NCI-H2196 (cell line): ENCODE measurements at regions not wholly inside any gene's neighbourhood (a gene's known extent, or its start where the extent isn't known, plus 50 kb on each side); places are given as distances from the start of the nearest gene placed in this dataset.
A peak's percentile ranks its signal among the peaks of the same experiment; 100 is the strongest.

ENCODE experiments used
- DNase-seq: peaks from one replicate; lab custom pipeline; 2025; ENCODE audit not compliant: unreplicated experiment; lab: John Stamatoyannopoulos, UW

DNA sequence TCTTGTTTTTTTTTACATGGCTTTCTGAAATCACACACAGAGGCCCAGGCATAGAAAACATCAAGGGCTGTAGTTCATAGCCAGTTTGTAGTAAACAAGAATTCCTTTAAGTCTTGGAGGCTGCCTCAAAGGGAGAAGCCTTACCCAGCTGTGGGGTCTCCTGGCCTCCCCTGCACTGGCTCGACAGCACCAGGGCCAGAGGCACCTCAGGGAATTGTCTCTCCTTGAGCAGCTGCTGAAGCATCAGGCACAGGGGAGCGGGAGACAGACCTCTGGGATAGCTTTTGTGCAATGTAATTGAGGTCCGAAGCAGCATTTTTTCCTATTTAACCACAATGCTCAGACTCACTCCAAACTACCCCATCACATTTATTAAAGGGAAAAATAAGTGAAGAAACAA is 209.1 kb downstream of the HRH4 start:
- DNase-seq: no peak

DNA sequence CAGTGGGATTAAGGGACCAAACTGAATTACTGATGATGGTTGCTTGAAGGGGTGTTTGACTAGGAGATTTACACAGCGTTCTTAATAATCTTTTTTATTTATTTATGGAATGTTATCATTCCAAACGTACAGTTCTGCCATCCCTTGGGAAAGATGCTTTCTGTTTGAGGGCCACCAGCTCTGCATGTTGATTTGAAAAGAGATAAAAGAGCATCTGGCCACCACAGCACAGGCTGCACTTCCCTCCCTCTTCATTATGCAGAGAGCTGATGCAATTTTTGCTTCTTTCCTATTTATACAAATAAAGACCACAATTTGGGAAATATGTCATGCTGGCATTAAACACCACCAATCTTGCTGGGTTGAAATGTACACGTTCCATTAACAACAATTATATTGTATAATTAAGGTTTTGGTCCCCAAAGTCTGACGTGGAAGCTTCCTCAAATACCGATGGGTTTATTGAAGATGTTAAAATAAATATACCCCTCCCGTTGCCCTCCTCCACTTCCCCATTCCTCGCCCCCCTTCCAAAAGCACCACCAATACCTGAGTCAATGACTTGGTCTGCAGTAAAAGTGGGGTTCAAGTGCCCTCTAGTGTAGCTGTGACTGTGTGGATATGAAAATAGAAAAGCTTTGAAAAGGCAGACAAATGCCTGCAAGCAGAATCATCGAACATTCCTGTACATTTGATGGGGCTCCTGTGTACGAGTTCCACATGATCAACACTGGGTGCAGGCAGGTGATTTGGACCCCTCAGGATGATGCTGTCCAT is 211.9 kb downstream of the HRH4 start:
- no peak for DNase-seq

DNA sequence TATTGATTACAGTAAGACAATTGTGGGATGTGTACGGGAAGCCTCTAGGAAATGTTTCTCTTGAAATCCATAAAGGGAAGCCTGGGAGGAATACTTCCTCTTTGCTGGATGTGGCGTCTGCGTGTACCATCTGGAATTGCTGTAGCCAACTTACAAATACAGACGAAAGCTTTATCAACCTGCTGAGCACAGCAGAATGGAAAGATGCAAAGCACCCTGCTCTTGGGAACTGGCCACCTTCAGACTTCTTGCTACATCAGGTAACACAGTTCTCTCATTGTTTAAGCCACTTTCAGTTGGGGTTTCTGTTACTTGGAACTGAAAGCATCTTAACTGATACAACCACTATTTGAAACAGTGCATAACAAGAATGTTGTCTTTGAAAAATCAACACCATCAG is 213.8 kb downstream of the HRH4 start:
- no peak for DNase-seq

DNA sequence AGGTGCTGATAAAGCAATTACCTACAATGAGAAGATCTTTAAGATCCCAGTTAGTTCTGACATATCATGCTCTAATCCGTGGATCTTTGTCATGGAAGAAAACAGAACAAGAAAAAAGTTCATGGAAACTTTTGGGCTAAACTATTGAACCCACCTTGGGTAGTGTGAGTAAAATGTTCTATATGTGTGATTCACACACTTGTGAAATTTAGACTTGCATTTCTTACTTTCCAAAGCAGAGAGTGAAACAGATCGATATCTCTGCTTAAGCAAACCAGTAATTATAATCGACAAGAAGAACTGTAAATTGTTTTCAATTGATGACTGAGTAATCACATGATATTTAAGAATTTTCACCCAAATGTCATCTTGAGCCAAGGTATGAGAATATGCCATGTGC is 214.2 kb downstream of the HRH4 start:
- no peak for DNase-seq

DNA sequence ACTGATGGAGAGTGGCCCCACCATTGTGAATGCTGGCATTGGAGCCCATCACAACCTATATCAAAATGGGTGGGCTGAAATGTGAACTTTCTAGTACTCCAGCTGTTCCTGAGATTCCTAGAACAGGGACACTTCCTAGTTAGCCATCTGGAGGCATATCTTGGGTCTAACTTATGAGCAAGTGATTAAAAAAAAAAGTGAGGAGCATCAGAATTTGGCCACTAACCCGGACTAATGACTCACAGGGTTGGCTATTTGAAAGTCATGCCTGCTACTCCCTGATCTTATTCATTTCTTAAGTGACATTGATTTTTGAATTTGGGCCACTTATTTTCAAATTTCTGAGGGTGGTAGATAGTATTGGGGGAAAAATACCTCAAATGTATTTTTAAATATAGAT is 216.6 kb downstream of the HRH4 start:
- no peak for DNase-seq

DNA sequence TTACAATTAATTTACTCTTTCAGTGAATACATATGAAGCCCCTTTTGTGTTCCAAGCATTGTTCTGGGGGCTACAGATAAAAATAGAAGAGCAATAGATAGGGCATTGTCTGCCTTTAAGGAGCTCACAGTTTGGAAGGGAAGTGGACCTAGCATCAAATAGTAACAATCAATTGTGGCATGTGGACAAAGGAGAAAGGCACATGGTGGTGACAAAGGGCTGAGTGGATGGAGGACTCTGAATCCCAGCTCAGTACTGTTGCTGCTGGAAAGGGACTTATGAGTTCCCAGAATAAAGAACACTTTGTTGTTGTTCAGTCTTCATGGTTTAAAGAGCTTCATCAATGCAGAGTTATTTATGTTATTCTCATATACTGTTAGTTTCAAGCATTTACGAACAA is 217.7 kb downstream of the HRH4 start:
- DNase-seq: no peak

DNA sequence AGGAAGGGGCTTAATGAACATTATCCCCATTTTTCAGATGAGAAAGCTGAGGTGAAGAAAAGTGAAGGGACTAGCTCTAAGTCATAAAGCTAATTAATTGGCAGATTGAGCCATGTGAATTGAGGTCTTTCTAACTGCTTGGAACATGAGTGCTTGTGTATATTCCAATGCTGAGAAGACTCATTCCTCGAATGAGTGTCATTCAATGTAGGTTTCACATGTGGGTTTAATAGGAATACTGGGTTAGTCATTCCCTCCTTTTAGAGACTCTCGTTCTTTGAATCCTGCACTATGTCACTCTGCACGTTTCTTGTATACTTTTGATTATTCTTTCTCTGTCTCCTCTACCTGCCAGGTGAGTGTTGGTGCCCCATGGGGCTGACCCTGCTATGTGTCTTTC is 218.2 kb downstream of the HRH4 start:
- DNase-seq: no peak

DNA sequence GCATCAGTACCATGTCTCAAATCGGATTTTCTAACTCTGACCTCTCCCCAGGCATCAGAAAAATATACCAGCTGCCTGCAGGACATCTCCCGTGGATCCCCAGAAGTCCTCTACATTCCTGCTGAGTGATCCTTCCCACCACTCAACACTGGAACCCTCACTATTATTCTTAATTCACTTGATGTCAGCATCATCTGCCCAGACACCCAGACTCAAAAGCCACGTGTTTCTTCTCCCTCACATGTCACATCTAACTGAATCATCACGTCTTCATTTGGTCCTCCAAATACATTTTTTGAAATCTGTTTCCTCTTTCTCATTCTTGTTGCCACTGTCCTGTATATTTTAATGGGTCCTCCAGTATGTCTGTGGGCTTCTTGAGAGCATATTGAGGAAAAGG is 218.6 kb downstream of the HRH4 start:
- no peak for DNase-seq

DNA sequence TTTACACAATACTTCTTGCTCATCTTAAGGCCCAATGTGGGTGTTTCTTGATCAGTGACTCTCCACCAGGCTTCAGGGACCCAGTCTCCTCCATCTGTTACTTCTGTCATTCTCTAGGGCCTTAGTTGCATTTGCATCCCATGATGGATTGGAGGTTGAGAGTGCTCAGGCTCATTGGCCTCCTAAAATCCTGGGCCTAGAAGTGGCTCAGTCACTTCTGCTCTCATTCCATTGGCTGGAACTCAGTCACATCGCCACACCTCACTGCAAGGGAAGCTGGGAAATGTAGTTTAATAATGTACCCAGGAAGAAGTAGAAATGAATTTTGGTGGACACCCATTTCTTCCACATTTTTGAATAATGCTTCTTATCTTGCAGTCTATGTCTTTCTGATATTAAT is 223.5 kb downstream of the HRH4 start:
- no peak for DNase-seq

DNA sequence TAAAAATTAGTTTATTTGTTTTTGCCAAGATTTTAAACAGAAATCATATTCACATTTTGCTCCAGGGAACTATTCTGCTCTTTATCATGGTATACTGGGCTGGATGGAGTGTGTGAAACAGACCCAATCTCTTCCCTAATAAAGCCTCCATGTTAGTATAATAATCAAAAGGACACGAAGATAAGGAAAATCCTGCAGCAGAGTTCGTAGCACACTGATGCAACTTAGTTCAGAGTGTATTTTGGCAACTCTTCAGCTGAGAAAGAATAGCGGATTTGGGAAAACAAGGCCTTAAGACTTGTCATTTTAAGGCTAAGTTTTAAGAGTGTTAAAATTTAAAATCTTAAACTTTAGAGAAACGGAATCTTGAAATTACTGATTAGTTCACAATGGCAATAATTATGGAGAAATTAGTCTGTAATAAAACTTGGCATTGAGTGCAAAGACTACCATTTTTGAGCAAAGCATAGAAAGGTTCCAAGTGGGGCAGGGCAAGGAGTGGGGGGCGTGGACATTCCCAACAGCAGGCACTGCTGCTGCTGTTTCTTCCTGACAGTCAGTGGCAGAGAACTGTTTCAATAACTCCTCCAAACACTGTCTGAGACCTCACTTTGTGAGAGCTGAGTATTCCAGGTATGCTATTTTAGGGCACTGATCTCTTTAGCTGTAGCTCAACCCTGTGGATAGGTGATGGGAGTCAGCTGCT is 225.0 kb downstream of the HRH4 start:
- DNase-seq: no peak

DNA sequence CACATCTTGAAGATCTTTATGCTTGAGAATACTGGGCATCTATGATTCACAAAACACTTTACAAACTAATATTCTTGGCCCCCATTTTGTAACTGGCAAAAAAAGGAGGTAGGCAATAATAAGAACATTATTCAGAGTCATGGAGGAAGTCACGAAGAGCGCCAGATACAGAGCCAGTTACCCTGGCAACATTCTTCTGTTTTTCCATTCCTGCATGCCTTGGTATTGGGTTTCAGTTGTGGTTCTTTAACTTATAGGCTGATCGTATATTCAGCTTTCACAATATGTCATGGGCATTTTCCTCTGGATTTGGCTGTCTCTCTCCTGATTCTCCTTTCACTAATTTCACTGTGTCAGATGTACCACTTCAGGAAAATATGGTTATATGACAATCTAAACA is 234.7 kb downstream of the HRH4 start:
- DNase-seq: no peak

DNA sequence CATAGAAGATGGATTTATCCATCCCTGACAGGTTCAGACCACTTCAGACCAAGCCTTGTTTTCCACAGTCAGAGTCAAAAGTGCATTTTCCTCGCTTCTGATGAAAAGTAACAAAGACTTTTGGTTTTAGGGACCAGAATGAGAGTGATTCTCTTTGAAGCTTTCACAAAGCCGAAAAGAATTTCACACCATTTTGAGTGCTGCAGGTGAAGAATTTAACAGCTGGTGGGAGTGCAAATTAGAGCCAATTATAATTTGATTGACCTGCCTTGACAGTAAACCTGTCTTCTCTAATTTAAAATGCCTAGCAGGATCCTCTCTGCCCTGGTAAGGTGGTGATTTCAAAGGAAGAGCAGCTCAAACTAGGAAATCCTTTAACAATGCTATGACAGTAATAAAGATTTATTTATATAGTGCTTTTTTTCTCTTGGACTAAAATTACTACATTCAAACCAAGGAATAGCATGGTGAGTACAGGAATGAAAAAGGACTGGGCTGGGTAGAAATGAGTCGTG is 241.6 kb downstream of the HRH4 start:
- no peak for DNase-seq

DNA sequence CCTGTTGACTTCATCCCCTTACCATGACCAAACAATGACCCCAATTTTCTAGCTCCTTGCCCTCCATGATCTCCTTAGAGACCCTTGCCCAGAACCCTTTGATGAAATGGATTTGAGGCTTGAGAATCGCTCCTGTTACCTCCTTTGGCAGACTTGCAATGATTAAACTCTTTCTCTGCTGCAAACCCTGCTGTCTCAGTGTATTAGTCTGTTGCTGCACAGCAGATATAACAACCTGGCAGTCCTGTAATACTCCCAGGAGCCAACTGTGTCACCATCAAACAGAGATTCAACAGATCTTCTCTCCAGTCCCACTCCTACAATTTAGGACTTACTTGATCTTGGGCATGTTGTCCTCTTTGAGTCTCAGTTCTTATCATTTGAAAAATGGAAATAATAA is 242.9 kb downstream of the HRH4 start:
- no peak for DNase-seq

DNA sequence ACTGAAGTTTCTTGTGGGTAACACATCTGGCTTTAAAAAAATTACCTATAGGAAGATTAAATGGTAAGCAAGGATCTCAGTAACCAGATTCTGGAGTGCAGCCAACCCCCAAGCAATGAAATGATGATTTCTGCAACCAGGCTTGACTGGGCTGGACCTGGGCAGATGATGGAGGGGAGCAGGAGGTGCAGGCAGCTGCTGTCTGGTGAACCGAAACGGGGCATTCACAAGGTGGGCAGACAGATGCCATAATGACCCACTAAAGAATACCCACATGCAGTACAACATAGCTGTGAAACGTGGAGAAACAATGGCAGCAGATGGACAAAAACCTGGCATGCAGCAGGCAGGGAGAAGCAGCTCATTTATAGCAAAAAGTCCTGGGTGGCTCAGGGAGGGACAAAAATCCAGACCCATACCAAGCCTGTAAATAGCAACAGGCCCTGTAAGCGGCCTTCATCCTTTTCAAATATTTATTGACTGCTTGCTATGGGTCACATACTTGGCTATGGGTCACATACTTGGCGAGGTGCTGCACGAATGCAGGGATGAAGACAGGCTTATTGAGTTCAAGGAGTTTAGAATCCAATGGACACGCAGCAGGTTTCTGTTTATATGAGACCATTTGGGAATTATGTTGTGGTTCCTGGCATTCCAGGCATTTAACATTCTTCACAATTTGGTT is 244.7 kb downstream of the HRH4 start:
- no peak for DNase-seq

DNA sequence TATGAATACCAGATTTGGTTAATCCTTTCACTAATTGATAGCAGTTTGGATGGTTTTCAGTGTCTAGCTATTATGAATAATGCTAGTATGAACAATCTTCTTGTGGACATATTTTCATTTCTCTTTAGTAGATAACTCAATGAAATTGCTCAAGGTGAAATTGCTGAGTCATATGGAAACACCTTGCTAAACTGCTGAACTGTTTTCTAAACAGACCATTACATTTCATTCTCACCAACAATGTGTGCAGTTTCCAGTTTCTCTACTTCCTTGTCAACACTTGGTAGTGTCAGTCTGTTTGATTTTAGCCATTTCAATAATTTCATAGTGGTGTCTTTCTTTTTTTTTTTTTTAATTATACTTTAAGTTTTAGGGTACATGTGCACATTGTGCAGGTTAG is 250.0 kb downstream of the HRH4 start:
- no peak for DNase-seq

DNA sequence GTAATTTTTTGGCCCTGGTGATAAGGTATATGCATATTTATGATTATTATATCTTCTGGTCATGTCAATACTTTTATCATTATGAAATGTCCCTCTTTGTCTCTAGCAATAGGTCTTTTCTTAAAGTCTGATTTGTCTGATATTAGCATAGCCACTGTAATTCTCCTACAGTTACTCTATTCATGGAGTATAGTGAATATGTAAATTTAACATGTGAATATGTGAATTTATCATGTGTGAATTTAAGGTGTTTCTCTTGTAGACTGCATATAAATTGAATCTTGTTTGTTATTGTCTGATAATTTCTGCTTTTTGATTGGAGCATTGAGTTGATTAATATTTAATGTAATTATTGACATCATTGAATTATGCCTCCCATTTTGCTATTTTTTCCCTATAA is 259.4 kb downstream of the HRH4 start:
- DNase-seq: no peak

DNA sequence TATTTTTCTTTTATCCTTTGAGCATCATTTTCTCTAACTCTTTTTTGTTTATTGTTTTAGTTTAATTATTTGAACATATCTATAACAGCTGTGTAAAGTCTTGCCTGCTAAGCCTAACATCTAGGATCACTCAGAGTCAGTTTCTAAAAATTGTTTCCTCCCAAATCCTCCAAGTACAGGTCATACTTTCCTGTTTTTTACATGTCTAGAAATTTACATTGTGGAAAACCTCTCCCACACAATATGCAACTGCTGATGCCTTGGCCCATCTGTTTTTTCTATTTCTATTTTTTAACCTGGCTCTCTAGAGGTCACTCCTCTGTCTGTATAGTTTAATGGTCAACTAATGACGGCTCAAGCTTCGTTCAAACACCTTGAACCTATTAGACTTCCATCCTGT is 261.0 kb downstream of the HRH4 start:
- no peak for DNase-seq

DNA sequence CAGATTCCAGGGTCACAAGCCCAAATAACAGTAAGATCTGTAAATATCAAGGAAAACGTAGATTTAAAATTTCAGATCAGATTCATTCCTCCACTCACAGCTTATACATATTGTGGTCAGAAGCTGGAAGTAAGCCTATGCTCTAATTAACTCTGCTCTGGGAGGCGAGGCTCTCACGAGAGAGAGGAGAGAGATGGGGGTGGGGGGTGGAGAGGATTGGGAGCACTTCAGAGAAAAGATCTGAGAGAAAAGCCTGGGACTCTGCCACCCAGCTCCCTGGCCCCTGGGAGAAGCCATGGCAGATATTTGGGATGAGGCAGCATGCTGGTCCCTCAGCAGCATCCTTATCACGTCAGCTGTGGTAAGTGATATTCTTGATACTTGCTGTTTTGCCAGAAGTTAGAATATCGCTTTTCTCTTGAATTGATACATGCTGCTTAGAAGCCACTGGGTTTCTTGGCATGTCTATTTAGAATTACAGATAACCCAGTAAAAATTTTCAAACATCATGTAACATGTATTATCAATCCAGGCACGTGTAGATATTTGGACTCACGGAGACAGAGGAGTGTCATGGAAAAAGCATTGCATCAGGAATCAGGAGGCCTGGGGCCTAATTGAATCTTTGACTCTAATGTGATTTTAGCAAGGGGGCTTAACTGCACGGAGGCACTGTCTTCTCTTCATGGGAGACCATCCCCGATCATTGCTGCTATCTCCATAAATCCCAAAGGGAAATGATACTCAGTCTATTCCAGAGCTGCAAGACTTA is 265.4 kb downstream of the HRH4 start:
- DNase-seq: no peak

DNA sequence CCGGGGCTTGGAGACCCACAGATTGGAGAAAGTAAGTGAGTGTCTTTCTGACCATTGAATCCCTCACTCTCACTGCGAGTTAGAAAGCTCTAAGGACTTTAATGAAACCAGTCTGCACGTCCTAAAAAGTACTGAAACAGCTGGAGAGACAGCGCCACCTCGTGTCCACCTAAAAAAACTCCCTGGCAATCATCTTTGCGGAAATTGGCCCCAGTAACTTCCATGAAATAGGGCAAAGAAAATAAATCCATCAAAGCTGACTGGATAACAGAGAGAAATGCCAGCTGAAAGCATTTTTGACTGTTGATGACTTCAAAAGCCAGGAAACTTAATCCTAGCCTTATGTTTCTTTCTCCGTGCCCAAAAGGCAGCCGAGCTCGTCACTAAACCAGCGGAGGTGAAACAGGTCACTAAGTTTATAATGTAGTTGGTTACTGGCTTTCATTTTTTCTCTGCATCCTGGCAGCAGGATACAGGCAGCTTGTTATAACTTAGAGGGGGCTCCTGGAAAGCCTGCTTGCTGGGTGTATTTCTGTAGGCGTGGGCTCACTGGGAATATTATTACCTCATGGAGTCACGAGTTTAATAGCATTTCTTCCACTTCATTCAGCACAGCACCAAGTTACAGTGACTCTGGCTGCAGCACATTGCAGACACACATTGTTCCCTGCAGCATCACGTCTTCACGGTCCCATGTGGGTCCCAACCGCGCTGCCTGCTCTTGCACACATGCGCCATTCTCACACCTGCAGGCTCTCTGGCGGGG is 266.5 kb downstream of the HRH4 start:
- DNase-seq: peak; percentile 56

DNA sequence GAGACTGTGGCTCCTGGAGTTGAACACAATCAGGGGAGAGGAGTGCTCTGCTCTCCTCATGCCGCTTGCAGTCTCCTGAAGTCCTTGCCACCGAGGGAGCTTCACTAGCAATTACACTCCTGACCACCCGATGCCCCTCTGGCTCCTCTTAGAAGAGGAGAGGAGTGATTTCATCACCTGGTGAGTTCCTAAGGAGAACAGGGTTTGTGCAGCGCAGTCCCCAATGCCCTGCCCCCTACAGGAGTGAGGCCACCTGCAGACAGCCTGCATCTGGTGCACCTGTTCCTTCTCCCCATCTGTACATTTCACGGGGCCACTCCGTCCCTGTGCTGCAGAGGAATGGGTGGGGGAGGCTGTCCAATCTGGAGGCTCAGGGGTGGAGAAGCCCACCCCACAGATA is 267.2 kb downstream of the HRH4 start:
- DNase-seq: no peak

DNA sequence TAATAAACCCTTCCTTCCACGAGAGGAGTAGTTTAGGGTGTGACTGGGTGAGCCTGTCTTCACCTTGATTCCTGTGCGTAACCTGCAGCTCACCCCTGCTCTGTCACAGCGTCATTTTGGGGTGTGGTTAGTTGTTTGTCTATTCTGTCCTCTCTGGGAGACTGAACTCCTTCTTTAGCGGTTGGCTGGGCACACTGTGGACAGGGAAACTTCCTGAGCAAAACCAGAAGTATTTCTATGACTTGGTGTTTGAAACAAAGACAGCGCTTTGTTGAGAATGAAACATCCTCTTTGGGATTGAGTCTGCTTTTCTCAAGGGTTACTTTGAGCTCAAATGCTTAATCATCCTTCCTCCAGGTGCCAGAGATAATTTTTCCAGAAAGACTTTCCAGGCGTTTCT is 270.7 kb downstream of the HRH4 start:
- no peak for DNase-seq
